GM19025 (cell line): ENCODE measurements at regions not wholly inside any gene's neighbourhood (a gene's known extent, or its start where the extent isn't known, plus 50 kb on each side); places are given as distances from the start of the nearest gene placed in this dataset.

Source experiments
- ATAC-seq: cut with Tn5 transposase; IDR thresholded peaks from one replicate; pipeline ENCODE4 v1.9.1; 2021; ENCODE audit warnings: mild to moderate bottlenecking, low read depth, moderate library complexity; ENCODE audit not compliant: unreplicated experiment

- no peak for ATAC-seq
These were observed 497.3 kb downstream of the MTRR start for GRCh38 chr5:8366266-8366665.

GRCh38 chr5:8376478-8376877 is 507.5 kb downstream of the MTRR start:
- no peak for ATAC-seq

DNA sequence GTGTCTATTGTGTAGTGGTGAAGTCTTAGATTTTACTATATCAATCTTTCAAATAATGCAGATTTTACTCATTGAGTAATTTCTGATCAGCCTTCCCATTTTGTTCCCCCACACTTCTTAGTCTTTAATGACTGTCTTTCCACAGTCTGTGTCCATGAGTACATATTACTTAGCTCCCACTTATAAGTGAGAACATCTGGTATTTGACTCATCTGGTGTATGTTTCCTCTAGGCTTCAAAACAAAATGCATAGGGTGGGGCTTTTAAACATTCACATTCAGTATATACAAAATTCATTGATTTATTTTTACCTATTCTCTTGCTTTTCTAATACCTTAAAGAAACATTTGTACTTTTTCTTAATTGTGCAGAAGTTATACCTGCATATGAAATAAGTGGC is 513.0 kb downstream of the MTRR start:
- no peak for ATAC-seq

DNA sequence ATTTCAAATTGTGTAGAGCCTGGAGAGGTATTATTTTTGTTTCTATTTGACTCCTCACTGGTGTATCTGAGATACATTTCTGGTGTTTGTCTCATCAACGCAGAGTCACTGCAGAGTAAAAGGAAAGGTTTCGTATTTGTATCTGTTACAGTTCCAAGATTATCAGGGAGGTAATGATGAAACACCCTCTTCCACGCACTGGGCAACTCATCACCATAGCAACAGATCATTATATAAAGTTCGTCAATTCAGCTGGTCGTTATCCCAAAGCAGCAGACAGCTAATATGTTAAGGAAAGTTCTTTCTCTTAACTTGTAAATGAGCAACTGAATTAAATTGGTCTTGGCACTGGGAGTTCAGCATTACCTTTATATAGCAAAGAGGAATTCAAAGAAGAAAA is 513.5 kb downstream of the MTRR start:
- no peak for ATAC-seq

- no peak for ATAC-seq
These were observed 514.7 kb downstream of the MTRR start for GRCh38 chr5:8383616-8384015.

DNA sequence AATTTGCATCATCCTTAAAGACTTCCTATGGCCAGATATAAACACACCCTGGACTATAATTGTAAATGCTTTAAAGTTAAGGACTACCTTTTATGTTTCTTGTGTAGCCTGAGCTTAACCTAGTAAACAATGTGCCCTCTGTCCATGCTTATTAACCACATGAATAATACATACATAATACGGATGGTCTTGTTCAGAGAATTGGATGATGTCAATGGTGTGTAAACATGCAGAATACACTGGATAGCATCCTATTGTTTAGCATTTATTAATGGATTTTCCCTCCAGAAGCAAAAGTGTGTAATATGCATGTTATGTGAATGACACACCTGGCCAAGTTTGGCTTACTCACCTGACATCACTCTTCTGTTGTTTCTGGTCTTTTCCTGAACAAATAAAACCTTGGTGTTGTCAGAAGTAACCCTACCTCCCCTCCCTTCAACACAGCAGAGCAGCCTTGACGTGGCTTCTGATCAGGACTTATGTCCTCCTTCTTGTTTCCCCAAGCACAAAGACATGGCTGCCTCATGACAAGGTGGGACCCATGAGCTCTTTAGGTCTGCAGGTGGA is 517.9 kb downstream of the MTRR start:
- no peak for ATAC-seq

DNA sequence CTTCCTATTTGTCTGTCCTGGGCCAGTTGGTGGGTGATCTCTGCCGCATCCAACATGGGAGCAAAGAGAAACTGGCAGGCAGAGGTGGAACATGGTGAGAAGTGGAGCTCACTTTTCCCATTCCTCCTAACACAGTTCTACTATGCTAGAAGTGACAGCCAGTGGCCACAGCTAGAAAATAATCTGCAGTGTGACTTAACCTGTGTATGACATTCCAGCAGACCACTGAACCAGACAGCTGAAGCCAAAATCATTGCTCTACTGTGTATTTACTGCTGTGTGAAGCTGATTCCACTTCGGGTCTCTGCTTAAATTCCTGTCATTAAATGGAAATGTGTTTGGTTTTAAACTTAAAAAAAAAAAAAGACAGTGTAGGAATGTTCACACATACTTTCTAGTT is 523.0 kb downstream of the MTRR start:
- ATAC-seq: no peak

DNA sequence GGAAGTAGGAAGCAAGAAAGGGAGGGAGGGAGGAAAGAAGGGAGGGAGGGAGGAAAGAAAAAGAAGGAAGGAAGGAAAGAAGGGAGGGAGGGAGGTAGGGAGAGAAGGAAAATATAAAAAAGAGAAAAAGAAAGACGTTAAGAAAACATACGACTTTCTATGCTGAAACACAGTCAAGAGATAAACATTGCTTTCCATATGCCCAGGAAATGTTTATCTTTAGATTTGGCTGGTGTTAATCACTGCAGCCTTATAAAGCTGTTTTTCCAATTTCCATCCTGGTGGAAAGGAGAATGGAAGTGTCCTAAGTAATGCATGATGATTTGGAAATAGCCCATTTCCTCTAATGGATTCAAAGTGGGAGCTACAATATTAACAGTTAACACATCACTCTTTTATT is 524.3 kb downstream of the MTRR start:
- ATAC-seq: no peak

DNA sequence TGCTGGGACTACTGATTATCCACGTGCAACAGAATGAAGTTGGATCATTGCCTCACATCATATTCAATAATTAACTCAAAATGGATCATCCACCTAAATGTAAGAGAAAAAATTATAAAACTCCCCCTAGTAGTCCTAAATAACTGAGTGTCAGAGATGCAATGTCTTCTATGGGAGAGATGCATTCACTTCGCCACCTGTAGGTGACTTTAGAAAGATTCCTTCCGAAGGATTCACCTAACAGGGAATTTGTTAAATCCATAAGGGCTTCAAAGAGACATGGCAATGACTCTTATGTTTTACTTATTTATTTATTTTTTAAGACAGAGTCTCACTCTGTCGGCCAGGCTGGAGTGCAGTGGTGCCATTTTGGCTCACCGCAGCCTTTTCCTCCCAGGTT is 526.0 kb downstream of the MTRR start:
- ATAC-seq: no peak

- ATAC-seq: no peak
These were observed 527.3 kb downstream of the MTRR start for GRCh38 chr5:8396246-8396645.

DNA sequence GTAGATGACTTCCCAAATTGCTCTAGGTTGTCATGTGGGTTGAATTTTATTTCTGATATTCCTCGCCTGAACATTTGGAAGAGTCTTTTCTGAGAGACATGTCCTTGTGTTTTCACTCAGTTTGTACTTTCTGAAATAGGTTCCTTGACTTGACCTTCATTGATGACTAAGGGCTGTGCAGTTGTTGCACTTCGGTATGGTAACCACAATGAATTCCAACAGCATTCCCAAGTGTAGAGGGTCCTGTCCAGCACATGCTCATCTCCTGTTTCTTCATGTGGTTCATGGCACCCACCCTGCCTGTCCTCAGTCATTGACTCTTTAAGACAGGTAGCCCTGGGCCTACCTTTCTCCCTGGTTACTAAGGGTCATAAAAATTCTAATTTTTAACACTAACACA is 527.8 kb downstream of the MTRR start:
- no peak for ATAC-seq

DNA sequence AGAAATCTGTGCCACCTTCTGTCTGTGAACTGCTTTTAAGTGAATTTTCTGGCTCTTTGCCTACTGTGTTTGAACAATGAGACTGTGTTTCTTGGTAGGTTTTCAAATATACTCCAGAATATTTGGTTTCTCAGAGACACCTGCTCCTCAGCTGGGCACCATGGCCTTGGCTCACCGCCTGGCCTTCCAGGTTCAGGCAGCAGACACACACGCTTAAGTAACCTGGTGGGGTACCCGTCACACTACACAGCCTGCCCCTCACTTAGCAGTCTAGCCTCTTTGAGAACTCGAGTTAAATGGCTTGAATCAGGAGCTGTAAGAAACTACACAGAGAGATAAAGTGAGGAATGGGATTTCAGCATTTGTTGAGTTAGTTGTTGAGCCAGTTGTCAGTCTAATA is 530.5 kb downstream of the MTRR start:
- ATAC-seq: no peak

DNA sequence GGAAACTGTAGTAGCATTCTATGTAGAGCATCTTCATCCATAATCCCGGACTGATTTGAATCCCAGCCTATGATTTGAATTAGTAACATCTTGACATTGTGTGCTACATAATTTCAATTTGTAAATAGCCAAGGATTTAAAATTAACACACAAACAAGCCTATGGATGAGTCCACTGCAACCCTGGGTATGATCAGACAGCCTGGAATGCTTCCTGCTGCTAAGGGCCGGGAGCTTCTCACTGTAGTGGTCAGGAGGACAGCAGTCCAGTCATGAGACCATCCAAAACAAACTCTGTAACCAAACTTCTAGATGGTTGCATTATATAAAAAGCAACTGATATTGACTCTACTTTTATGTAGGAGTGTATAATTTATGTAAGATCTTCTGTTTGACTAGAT is 539.3 kb downstream of the MTRR start:
- ATAC-seq: no peak

GRCh38 chr5:8410618-8411017 is 541.7 kb downstream of the MTRR start:
- ATAC-seq: no peak

- ATAC-seq: no peak
These were observed 545.0 kb downstream of the MTRR start for GRCh38 chr5:8413975-8414374.

DNA sequence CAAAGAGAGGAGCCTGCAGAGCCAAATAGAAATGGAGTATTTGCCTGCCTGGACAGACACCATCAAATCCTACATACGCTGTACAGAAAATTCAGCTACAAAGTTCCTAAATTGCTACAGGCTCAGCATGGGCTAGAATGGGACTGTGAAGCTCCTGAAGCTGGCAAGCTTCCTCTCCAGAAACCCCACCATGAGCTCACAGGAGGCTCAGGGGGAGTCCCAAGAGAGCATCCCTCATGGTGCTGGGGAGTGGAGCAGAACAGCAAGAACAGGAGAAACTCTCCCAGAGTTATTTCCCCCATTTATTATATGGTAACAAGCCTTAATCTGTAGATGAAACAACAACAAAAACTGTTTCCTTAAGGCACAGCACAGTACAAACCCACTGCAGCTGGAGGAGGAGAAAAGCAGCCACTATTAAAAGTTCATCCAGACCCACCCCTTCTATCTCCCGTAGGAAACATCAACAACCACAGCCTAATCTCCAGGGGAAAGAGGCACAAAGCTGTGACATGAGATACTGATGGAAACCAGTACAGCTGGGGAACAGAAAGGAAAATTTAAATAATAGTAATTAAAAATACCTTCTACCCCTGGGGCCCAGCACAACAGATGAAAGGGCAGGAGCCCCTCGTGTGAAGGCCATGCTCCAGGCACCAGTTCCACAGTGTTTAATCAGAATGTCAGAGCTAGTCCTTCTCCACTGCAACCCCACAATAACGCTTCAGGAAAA is 548.5 kb downstream of the MTRR start:
- ATAC-seq: no peak

DNA sequence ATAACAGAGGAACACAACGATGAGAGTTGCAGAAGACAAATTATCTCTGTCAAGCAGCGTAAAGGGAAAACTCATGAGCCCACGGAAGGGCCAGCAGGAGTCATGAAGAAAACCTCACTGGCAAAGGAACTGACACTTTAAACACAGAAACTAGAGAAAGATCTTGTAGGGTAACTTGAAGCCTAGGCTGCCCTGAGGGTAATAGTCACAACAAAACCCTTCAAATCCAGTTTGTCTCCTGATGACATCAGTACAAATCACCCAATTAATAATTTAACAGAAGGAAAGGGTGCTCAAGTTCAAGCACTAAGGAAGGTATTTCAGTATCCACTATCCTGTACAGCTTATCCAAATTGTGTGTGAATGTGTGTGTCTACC is 549.1 kb downstream of the MTRR start:
- no peak for ATAC-seq

- ATAC-seq: no peak
These were observed 561.1 kb downstream of the MTRR start for GRCh38 chr5:8429778-8430758.

DNA sequence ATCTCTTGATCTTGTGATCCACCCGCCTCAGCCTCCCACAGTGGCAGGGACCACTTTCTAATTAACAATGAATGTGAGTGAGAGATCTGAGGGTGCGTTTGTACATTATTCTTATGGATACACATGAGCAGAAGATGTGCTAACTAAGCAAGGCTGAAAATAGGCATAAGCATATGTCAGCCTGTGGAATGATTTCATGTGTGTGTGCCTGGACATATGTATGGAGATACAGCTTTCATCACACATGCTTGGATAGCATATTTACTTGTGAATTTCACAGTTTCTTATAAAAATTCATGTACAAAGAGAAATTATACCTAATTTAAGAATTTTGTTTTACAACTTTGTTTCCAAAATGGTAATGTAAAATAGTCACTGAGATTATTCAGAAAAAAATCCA is 565.6 kb downstream of the MTRR start:
- ATAC-seq: no peak

DNA sequence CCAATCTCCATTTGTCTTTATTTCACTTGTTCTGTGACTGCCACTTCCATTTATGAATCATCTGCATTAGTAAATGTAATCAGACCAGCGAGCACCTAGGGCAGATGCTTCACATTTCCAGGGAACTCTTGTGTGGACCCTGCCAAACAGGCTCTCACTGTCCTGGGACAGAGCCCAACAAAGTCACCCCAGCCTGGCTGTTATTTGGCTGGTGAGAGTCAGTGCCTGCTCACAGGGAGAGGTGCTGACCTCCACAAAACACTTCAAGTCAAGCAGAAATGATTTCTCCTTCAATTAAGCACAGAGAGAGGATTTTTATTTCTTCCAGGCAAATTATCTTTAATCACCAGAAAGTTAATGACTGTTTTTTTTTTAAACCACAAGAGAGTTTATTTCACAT is 568.0 kb downstream of the MTRR start:
- no peak for ATAC-seq

DNA sequence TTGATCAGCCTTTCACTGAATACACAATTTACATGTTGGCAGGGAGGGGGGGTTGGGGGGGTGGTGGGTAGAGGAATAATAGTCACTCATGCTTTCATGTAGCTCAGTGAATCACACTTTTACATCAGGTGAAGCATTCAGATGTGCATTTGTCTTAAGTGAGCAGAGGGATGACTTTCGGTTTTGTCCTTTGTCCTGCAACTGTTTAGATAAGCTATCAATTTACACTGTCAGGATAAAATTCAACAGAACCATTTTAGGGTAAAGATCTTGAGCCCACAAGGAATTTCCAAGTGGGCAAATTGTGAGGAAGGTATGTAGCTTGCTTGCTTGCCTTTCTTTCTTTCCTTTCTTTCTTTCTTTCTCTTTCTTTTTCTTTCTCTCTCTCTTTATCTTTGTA is 576.2 kb downstream of the MTRR start:
- ATAC-seq: no peak

GRCh38 chr5:8446179-8446578 is 577.2 kb downstream of the MTRR start:
- no peak for ATAC-seq
